HUDEP-2 (cell line): ENCODE measurements at regions not wholly inside any gene's neighbourhood (a gene's known extent, or its start where the extent isn't known, plus 50 kb on each side); places are given as distances from the start of the nearest gene placed in this dataset.

Experiments used
- DNase-seq, 76 experiments: peaks; one replicate each; lab custom pipeline; 2025; ENCODE audit not compliant: unreplicated experiment in 76 of 76; lab: John Stamatoyannopoulos, UW

DNA sequence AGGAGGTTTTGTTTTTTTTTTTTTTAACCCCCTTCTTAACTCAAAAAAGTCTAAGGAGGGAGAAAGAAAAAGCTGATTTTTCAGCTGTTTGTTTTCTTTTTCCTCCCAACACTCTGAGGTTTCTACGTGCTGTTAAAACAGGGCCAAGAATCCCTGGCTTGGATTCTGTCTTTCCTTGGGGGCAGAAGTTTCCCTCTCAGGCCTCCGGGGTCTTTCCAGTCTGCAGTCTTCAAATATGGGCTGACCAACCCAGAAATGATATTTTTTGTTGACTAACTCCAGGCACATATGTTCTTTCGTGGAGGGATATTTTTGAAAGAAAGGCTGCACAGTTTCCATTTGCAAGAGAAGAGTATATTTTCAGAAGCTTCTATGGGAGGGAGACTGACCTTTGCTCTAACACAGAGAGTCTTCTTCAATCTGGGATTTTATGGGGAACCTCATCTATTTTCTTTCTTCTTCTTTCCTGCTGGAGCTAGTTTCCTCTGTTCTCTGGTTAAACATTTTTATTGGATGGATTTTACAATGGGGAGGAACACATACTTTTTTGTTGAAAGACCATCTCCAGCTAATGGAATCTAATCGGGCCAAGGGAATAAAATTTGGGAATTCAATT is 93.3 kb upstream of the SPRED2 start:
- no peak for DNase-seq

DNA sequence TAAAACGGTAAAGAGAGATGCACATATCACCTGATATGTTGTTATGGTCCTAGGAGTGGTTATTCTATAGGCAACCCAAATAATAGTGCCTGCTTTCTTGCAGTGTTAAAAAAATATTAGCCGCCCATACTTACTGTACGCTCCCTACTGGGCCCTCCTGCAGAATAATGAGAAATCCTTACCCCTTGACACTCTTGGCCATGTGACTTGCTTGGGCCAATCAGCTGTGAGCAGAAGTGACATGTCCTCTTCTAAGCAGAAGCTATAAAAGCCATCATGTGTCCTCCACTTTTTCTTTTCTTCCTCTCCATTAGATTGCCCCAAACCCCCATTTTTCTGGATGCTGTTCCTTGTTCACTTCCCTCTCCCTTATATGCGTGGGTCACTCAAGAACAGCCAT is 90.5 kb upstream of the SPRED2 start:
- no peak for DNase-seq

DNA sequence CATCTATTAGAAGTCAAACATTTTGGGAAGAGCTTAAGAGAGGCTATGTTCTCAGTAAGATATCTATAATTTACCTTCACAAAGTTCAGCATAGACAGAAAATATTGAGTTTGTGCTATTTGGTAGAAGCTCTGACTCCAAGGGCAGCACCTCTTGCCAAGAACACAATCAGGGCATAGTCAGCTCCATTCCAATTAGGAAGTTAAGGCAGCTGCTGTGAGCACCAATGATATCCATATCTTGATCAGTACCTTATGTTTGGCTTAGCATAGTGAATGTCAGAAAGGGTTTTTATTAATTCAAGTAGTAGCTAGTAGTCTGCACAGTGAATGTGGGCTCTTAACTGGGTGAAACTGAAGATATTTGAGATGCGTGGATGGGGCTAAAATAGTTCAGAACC is 86.4 kb upstream of the SPRED2 start:
- no peak for DNase-seq

DNA sequence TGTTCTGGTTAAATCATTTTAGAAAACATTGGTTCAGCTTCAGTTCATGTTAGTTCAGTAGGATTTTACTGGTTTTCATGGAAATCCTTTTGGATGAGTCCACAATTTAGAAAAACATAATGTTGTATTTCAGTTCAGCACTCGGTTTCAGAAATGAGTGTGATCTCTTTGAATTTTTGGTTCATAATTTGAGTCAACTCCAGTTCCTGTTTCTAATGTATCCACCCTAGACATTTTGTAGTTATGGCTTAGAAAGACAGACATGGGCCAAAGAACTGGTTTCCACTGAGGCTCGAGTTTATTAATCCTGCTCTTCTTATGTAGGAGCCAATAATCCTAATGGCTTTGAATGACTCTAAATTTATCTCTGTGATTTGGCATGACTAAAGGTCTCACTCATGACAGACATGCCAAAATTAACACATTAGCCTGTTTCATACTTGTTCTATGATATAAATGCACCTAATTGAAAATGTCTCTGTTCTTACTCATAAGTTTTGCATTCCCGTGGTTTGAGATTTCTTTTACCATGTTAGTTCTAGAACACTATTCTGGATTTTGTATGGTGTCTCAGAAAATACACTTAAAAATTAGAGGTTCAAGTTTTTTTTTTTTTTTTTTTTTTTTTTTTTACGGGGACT is 82.3 kb upstream of the SPRED2 start:
- no peak for DNase-seq

DNA sequence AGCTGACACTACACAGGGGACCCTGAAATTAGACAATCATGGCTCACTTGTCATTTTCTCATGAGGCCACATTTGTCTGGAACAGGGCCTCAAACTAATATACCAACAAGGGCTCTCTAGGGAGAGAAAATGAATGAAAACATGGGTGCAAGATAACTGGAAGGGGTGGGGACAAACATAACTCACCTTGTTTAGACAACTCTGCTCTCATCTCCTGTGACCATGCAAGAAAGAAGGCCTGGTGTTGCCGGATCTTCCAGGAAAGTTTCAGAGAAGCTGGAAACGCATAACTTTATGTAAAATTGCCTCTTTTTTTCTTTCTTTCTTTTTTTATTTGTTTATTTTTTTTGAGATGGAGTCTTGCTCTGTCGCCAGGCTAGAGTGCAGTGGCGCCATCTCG is 80.4 kb upstream of the SPRED2 start:
- DNase-seq: no peak

DNA sequence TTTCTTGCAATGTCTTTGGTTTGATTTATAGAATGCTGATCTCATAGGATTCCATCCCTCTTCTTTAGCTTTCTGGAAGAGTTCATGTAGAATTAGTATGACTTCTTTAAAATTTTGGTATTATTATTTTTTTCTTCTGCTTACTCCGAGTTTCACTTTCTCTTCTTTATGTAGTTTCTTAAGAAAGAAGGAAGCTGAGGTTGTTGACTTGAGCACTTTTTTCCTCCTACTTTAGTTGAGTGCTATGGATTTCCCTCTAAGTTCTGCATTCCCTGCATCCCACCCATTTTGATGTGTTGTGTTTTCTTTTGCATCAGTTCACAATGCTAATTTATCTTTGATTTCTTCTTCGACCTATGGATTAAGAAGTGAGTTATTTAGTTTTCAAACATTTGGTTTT is 78.9 kb upstream of the SPRED2 start:
- no peak for DNase-seq

DNA sequence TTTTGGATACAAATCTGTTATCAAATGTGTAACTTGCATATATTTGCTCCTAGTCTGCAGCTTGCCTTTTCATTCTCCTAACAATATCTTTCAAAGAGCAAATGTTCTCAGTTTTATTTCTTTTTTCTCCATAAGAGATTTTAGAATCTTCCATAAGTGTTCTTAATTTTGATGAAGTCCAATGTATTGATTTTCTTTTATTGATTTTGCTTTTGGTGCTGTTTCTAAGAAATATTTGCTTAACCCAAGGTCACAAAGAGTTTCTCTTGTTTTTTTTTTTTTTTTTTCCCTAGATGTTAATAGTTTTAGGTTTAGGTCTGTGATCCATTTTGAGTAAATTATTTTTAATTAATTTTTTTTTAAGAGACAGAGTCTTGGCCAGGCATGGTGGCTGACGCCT is 75.8 kb upstream of the SPRED2 start:
- DNase-seq: no peak

DNA sequence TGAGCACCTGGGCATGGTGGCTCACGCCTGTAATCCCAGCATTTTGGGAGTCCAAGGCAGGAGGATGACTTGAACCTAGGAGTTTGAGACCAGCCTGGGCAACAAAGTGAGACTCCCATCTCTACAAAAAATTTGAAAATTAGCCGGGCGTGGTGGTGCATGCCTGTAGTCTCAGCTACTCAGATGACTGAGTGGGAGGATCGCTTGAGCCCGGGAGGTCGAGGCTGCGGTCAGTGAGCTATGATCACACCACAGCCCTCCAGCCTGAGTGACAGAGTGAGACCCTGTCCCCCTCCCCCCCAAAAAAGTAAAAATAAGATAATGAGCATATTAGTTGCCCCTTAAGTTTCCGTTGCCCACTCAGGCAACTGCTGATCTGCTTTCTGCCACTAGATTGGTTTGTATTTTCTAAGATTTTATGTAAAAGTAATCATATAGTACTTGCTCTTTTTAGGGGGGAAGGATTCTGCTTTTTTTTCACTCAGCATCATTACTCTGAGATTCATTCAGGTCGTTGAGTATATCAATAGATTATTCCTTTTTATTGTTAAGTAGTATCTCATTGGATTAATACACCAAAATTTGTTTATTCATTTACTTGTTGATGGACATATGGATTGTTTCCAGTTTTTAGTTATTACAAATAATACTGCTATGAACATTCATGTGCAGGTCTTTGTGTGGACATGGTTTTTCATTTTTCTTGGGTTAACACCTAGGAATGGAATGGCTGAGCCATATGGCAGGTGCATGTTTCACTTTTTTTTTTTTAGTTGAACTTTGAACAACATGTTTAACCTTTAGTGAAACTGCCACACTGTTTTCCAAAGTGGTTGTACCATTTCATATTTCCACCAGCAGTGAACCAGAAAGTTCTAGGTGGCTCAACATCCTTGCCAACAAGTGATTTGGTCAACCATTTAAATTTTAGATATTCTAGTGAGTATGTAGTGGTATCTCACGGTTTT is 75.0 kb upstream of the SPRED2 start:
- DNase-seq: no peak

DNA sequence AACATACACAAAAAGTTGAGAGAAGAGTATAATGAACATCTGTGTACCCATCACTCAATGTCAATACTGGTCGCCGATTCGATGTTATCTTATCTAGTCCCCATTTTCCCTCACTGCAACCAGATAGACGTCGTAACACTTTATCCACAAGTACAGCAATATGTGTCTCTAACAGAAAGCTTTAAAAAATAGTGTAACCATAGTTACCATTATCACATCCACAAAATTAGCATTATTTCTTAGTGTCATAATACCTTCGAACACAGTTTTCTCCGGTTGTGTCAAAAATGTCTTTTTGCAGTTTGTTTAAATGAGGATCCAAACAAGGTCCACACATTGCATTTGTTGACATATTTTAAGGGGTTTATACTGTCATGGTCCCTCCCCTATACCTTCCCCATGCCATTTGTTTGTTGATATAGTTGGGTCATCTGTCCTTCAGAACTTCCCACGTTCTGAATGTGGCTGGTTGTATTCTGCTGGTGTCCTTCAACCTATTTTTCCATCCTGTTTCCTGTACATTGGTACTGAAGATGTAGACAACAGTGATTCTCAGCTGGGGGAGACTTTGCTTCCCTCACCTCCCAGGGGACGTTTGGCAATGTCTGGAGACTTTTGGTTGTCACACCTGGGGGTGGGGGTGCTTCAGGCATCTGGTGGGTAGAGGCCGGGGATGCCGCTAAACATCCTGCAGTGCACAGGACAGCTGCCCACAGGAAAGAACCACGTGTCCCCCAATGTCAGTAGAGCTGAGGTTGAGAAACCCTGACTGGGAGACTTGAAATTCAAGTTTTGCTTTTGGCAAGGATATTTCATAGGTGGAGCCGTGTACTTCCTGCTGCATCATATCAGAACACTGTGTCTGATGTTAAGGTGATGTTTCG is 72.7 kb upstream of the SPRED2 start:
- DNase-seq: no peak

DNA sequence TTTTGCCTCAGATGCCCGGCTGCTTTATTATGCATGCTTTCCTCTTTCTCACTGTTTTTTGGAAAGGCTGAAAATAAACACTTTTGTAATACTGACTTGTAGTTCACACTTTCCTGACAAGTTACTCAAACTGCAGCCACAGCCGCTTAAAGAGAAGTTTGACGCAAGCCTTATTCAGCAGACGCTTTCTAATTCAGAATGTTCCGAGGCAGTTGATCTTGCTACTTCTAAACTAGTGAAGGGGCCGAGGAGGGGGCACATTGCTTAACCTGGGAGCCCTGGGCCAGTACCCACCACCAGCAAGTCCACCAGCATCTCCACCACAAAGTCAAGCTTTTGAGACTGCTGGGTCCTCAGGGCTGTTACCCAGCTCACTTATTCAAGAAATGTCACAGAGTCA is 71.8 kb upstream of the SPRED2 start:
- DNase-seq: no peak

DNA sequence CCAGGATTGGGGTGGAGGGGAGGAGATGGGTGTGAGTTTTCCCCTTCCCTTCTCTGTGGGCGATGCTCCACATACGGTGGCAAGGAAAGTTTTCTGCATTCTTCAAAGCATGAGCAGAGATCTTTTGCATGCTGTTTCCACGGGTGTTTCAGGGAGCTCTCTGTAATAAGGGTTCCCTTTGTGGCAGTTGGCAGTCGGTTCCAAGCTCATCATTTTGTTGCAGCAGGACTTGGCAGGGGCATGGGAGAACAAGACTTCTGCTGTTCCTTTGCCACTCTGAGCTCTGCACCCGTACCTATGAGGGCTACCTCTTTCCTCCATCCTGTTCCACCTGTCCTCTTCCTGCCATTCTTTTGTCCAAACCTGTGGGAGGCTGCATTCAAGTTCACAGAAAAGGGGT is 71.3 kb upstream of the SPRED2 start:
- DNase-seq: no peak

DNA sequence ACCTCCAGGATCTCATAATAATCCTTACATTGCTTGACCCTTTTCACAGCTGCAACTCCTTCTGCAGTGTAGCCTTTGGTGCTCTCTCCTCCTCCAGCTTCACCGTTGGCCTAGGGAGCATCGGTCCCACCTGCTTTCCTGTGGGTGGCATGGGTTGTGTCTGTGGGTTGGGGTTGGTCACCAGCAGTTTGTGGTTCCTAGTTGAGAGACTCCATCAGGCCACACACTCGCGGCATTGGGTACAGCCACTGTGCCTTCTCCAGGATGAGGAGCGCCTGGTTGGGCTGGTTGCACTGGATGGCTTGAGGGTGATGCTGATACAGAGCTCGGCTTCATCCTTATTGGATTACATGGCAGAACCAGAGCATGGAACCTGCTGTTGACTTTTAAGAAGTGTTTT is 69.4 kb upstream of the SPRED2 start:
- no peak for DNase-seq

DNA sequence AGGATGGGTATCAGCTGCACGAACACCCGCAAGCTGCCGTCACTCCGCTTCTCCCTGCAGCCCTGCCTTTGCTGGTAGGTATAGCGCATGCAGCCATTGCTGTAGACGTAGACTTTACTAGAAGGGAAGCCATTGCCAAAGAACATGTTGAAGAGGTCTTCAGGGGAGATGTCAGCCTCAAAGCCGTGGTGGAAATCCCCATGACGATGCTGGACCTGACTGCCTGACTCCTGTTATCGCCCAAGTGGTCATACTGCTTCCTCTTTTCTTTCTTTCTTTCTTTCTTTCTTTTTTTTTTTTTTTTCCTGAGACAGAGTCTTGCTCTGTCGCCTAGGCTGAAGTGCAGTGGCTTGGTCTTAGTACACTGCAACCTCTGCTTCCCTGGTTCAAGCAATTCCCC is 68.7 kb upstream of the SPRED2 start:
- DNase-seq: no peak

DNA sequence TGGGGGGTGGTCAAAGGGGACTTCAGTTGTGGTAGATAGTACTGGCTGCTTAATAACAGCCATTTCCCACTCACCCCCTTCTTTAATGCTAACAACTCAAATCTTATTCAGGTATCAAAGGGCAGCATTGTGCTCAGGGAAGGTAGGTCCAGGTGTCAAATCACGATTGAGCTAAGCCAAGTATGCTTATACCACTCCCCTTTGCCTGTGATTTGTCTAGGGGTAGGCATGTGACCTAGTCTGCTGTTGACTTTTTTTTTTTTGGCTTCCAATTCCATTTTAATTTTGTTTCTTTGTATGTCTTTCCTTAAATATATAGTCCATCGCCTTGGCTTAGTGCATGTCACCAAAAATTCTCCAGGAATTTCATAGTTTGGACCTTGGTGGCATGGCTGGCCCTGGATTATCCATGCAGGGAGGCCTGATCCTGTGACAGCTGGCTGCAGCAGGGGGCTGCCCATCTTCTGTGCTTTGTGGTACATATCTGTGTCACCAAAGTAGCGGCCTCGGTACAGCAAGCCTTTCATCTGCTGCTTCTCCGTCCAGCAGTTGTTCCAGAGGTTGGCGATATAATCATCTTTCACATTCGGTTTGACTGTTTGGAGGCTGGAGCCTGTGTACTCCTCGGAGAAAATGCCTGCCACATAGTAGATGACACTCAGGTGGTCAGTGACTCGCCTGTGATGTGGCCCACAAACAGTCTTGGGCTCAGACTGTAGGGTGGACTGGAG is 68.1 kb upstream of the SPRED2 start:
- no peak for DNase-seq

DNA sequence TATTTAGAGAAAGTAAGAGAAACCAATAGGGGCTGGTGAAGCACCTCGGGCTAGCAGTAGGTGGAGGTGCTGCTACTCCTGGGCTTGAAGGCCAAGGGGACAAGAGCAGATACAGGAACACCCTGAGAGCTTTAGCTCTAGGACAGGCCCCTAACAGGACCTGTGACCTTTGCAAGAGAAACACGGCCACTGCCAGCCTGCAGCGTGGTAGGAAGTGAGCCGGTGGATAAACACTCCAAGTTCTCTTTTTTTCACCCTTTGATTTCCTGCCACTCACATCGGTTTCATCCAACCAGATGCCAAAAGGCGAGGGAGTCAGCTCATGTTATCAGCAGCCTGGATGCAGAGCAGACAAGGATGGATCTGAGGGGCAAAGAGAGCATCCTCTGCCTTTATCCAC is 66.8 kb upstream of the SPRED2 start:
- DNase-seq: no peak

DNA sequence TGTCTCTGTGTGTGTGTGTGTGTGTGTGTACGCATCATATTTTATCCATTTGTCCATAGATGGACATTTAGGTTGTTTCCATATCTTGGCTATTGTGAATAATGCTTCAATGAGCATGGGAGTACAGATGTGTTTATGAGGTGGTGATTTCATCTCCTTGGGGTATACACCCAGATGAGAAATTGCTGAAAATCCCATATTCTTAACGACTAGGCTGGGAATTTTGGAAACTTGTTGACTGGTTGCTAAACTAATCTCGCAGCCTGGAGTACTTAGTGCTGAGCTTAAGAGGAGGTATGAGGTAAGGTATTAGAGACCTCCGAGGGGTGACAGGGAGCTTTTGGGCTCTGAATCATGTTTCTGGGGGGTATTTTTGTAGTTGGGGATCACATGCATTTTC is 66.0 kb upstream of the SPRED2 start:
- no peak for DNase-seq

DNA sequence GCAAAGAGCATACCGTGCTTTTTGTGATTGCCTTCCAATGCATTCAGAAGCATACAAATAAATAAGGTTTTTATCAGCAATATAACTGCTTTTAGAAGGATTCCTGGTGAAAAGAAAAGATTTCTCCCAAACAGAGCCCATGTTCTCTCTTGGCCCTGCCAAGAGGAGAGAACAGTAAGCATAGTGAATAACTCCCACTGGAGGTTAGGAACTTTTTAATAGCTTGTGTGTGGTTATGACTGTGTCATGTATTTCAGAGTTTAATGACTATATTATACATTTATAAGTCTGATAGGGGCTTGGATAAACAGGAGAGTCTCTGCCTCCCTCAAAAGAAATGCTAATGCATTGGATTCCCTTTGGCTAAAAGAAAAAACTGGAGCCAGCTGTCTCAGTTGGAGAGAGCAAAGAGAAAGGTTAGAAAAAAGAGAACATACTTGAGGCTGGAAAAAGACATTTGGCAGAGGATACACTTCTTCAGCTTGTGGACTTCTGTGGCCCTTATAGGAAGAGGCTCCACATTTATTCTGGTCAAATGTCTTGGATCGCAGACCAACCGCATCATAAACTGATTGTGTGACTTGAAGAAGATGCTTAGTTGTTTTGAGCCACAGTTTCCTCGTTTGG is 63.0 kb upstream of the SPRED2 start:
- no peak for DNase-seq

DNA sequence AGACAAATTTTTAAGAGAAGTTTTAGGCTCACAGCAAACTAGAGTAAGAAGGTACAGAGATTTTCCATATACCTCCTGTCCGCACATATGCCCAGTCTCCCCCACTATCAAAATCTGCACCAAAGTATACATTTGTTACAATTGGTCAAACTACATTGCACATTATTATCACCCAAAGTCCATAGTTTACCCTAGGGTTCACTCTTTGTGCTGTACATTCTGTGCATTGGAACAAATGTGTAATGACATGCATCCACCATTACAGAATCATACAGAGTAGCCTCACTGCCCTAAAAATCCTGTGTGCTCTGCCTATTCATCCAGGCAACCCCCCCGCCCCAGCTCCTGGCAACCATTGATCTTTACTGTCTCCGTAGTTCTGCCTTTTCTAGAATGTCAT is 61.7 kb upstream of the SPRED2 start:
- no peak for DNase-seq

DNA sequence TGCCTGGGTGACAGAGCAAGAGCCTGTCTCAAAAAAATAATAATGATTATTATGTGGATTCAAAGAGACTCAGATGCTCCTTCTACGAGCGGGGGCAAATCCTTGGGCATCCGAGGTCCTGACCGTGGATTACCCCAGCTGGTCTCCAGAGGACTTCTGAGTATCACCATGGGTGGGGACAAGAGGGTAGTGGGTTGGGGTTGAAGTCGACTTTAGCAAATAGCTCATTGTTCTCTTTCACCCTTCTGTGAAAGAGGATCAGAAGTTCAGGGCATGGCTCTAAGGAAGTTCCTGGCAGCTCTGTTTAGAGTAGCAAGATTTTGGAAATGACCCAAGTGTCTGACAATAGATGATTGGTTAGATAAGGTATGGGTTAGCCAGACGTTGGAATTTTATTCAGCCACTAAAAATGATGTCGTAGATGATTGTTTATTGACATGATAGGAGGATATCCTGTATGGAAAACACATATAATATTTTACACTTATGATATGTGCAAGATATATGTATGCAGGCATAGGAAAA is 59.0 kb upstream of the SPRED2 start:
- DNase-seq: no peak

DNA sequence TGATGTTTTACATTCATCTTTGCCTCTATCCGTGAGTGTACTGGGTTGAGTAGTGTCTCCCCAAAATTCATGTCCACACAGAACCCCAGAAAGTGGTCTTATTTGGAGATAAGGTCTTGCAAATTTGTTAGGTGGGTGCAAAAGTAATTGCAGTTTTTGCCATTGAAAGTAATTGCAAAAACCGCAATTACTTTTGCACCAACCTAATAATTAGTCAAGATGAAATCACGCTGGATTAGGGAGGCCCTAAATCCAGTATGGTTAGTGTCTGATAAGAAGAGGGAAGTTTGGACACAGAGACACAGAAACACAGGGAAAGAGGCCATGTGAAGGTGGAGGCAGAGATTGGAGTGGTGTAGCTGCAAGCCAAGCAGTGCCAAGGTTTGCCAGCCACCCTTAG is 57.8 kb upstream of the SPRED2 start:
- no peak for DNase-seq
